ENCODE measurements at regions not wholly inside any gene's neighbourhood (a gene's known extent, or its start where the extent isn't known, plus 50 kb on each side); places are given as distances from the start of the nearest gene placed in this dataset.
"Not testable (repeated sequence)": the region's sequence is repeated elsewhere in the genome, so short reads cannot be mapped to it uniquely, and the experiment has no call there.

DNA sequence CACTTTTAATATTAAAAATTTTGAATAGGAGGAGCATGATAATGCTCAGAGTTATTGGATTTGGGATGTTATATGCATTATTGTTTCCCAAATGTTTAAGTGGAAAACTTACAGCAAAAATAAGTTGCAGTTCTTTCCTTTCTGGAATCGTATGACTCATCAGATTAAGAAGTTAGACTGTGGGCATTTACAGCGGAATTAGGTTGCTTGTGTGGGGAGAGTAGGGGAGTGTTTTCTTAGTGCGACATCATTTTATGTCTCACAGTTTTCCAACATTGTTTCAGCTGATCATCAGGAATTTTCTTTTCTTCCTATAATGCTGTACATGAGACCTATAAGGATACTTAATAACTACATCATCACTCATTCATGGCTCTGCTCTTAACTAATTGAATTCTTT is 1631.8 kb downstream of the CDH8 start:
- peaks cover 6% of the 10 kb centered on the region; the same call in 1 of the 2 replicates for H3K4me1 ChIP-seq (ENCODE audit: low read length)

DNA sequence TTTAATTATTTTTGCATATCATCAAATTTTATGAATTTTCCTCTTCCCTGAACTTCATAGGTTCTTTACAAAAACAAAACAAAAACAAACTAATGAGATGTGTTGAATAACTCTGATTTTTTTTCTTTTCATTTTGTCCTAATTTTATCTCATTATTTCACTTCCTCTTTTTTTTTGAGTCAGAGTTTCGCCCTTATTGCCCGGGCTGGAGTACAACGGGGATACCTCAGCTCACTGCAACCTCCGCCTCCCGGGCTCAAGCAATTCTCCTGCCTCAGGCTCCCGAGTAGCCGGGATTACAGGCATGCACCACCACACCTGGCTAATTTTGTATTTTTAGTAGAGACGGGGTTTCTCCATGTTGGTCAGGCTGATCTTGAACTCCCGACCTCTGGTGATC is 1633.3 kb downstream of the CDH8 start:
- H3K36me3 ChIP-seq (replicated peaks; ENCODE audit: insufficient read depth, low read length); H3K4me3 ChIP-seq (ENCODE audit: low read length); H4K20me1 ChIP-seq (ENCODE audit: insufficient read depth, low read length); H3K79me2 ChIP-seq (ENCODE audit: low read length); H2AFZ ChIP-seq (ENCODE audit: low read length); H3K9me3 ChIP-seq (replicated peaks; ENCODE audit: insufficient read depth, low read length); H3F3A ChIP-seq (ENCODE audit: insufficient read depth, low read length); H3K4me1 ChIP-seq (ENCODE audit: low read length); H3K9ac ChIP-seq (ENCODE audit: low read length); H3K9me2 ChIP-seq (replicated peaks; ENCODE audit: insufficient read depth, low read length); H3K4me2 ChIP-seq (ENCODE audit: low read depth, low read length); H3K27ac ChIP-seq (ENCODE audit: low read length); H3K27me3 ChIP-seq (replicated peaks; ENCODE audit: insufficient read depth, low read length): not testable (repeated sequence)
- peak; percentile 36 for DNase-seq

More for the DNA sequence above, 1631.8 kb downstream of the CDH8 start:
- no peaks in the 10 kb centered on the region for H3K9me2 ChIP-seq (replicated peaks; ENCODE audit: insufficient read depth, low read length)
- TF ChIP-seq CTCF (IDR thresholded peaks at IDR 0.05; ENCODE audit: low read length) (no peak), EZH2 (optimal IDR thresholded peaks at IDR 0.05; ENCODE audit: low read depth, low read length) (no peak), EZH2phosphoT487 (IDR thresholded peaks at IDR 0.05; ENCODE audit: low read length) (no peak)
- H3K36me3 ChIP-seq (replicated peaks; ENCODE audit: insufficient read depth, low read length) = no peaks in the 10 kb centered on the region
- H3K27ac ChIP-seq (ENCODE audit: low read length) = no peak overlapping the region
- DNase-seq = no peak
- no peak overlapping the region for H3K9ac ChIP-seq (ENCODE audit: low read length)
- H3K27me3 ChIP-seq (replicated peaks; ENCODE audit: insufficient read depth, low read length) = no peaks in the 10 kb centered on the region
- H3K79me2 ChIP-seq (ENCODE audit: low read length) = no peaks in the 10 kb centered on the region
- no peaks in the 10 kb centered on the region for H3K9me3 ChIP-seq (replicated peaks; ENCODE audit: insufficient read depth, low read length)
- H3K4me3 ChIP-seq (ENCODE audit: low read length) = no peak overlapping the region
- H4K20me1 ChIP-seq (ENCODE audit: insufficient read depth, low read length) = no peaks in the 10 kb centered on the region
- H3K4me2 ChIP-seq (ENCODE audit: low read depth, low read length) = no peak overlapping the region
- H2AFZ ChIP-seq (ENCODE audit: low read length) = no peak overlapping the region
- no peaks in the 10 kb centered on the region for H3F3A ChIP-seq (ENCODE audit: insufficient read depth, low read length)

DNA sequence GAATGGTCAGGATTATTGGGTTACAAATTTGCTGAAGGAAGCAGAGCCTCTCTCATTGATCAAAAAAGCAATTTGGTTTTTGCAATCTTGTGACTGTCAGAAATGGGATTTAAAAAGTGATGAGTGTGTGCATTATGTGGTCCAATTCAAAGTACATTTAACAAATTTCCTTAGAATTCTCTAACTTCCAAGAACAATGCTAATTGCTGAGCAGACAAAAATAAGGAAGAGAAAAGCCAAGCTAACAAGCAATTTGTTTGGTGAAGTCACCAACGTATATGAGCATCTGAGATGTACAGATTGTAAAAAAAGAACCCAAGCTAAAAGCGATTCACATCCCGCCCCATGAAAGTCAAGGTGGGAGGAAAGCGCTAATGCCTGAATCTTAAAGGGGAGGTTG is 1643.9 kb downstream of the CDH8 start:
- no peaks in the 10 kb centered on the region for H3F3A ChIP-seq (ENCODE audit: insufficient read depth, low read length)
- H2AFZ ChIP-seq (ENCODE audit: low read length) = no peak overlapping the region
- H4K20me1 ChIP-seq (ENCODE audit: insufficient read depth, low read length) = no peaks in the 10 kb centered on the region
- H3K27ac ChIP-seq (ENCODE audit: low read length) = no peak overlapping the region
- H3K9ac ChIP-seq (ENCODE audit: low read length) = no peak overlapping the region
- no peaks in the 10 kb centered on the region for H3K9me2 ChIP-seq (replicated peaks; ENCODE audit: insufficient read depth, low read length)
- DNase-seq = no peak
- no peaks in the 10 kb centered on the region for H3K9me3 ChIP-seq (replicated peaks; ENCODE audit: insufficient read depth, low read length)
- H3K79me2 ChIP-seq (ENCODE audit: low read length) = no peaks in the 10 kb centered on the region
- H3K4me3 ChIP-seq (ENCODE audit: low read length) = no peak overlapping the region
- TF ChIP-seq EZH2 (optimal IDR thresholded peaks at IDR 0.05; ENCODE audit: low read depth, low read length) (no peak), EZH2phosphoT487 (IDR thresholded peaks at IDR 0.05; ENCODE audit: low read length) (no peak), CTCF (IDR thresholded peaks at IDR 0.05; ENCODE audit: low read length) (no peak)
- H3K27me3 ChIP-seq (replicated peaks; ENCODE audit: insufficient read depth, low read length) = no peaks in the 10 kb centered on the region
- H3K4me2 ChIP-seq (ENCODE audit: low read depth, low read length) = no peak overlapping the region
- no peaks in the 10 kb centered on the region for H3K36me3 ChIP-seq (replicated peaks; ENCODE audit: insufficient read depth, low read length)
- H3K4me1 ChIP-seq (ENCODE audit: low read length) = no peaks in the 10 kb centered on the region

DNA sequence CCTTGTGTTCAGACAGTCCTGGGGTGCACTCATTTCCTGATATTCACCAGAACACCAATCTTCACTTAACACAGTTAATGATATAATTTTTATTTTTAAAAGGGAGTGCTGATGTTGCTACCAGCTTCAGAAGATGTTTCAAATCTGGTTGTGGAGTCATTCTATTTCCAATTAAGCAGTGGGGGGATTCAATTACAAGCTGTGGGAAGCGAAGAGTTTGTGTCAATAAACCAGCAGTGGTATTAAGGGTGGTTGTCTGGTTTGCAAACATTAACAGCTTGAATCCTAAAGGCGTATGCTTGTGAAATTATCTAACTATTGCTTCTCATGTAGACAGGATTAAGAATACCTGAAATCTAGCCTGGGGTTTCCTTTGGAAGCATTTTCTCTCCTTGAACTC is 1637.5 kb upstream of the GOT2 start:
- H3K36me3 ChIP-seq (replicated peaks; ENCODE audit: insufficient read depth, low read length) = no peaks in the 10 kb centered on the region
- no peak overlapping the region for H2AFZ ChIP-seq (ENCODE audit: low read length)
- no peak overlapping the region for H3K4me2 ChIP-seq (ENCODE audit: low read depth, low read length)
- no peaks in the 10 kb centered on the region for H3F3A ChIP-seq (ENCODE audit: insufficient read depth, low read length)
- H3K27ac ChIP-seq (ENCODE audit: low read length) = no peak overlapping the region
- H4K20me1 ChIP-seq (ENCODE audit: insufficient read depth, low read length) = no peaks in the 10 kb centered on the region
- no peaks in the 10 kb centered on the region for H3K9me3 ChIP-seq (replicated peaks; ENCODE audit: insufficient read depth, low read length)
- no peak for DNase-seq
- H3K9me2 ChIP-seq (replicated peaks; ENCODE audit: insufficient read depth, low read length) = no peaks in the 10 kb centered on the region
- no peak overlapping the region for H3K4me3 ChIP-seq (ENCODE audit: low read length)
- TF ChIP-seq EZH2 (optimal IDR thresholded peaks at IDR 0.05; ENCODE audit: low read depth, low read length) (no peak), EZH2phosphoT487 (IDR thresholded peaks at IDR 0.05; ENCODE audit: low read length) (no peak), CTCF (IDR thresholded peaks at IDR 0.05; ENCODE audit: low read length) (no peak)
- no peaks in the 10 kb centered on the region for H3K79me2 ChIP-seq (ENCODE audit: low read length)
- no peaks in the 10 kb centered on the region for H3K27me3 ChIP-seq (replicated peaks; ENCODE audit: insufficient read depth, low read length)
- no peak overlapping the region for H3K9ac ChIP-seq (ENCODE audit: low read length)
- no peaks in the 10 kb centered on the region for H3K4me1 ChIP-seq (ENCODE audit: low read length)
